HG02642 (cell line): ENCODE measurements at regions not wholly inside any gene's neighbourhood (a gene's known extent, or its start where the extent isn't known, plus 50 kb on each side); places are given as distances from the start of the nearest gene placed in this dataset.

Experiments
- ATAC-seq: cut with Tn5 transposase; IDR thresholded peaks from one replicate; pipeline ENCODE4 v1.9.1; 2021; ENCODE audit warnings: mild to moderate bottlenecking; ENCODE audit not compliant: unreplicated experiment, poor library complexity

DNA sequence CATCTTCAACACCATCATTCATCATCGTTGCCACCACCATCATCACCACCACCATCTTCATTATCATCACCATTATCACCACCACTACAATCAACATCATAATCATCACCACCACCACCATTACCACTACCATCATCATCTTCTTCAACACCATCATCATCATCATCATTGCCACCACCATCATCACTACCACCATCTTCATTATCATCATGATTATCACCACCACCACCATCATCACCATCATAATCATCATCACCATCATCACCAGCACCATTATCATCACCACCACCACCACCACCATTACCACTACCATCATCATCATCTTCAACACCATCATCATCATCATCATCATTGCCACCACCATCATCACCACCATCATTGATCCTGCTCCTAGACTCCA is 112.7 kb downstream of the OAT start:
- ATAC-seq, result no peak

DNA sequence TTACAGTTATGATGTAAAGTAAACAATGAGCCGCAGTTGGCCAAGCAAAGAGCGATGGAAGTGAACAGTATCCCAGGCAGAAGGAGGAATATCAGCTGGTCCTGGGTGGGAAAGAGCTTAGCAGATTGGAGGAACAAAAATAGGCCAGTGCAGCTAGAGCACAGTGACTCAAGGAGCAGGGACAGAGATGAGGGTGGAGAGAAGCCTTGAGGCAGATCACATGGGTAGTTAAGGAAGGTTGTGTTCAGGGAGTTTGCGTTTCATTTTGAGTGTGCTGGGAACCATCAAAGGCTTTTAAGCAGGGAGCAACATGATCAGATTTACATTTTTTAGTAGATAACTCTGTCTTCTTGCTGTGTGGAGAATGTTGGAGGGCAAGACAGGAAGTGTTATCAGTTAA is 113.6 kb downstream of the OAT start:
- ATAC-seq, result no peak

DNA sequence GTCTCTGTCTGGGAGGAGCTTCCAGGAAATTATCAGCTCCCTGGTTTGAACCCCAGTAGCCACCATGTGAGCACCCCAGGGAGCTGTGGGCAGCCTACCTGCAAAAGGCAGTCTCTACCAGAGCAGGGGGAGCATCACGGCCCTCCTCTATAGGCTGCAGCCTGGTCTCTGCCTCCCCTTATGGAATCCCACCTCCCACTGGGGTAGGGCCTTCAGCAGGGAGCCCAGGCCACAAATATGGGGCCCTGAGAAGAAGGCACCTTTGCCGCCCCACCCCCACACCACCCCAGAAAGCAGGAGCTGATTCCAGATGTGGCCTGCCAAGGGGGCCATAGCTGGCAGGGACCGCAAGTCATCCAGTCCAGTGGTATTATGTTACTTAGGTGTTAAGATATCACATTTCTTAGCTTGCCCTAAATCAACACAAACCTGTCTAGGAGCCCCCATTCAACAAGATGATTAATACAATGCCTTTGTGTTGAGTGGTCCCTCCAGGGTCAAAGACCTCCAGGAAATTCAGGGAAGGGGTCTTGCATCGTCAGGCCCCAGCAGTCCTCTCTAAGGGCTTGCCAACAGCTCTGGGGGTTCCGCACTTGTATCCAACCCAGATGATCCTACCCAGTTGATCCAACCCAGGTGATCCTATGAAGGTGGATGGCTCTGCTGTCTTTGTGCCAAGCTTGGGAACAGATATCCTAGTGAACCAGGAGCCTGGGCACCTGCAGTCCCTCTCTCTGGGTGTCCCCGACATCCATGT is 114.9 kb downstream of the OAT start:
- ATAC-seq, result no peak

DNA sequence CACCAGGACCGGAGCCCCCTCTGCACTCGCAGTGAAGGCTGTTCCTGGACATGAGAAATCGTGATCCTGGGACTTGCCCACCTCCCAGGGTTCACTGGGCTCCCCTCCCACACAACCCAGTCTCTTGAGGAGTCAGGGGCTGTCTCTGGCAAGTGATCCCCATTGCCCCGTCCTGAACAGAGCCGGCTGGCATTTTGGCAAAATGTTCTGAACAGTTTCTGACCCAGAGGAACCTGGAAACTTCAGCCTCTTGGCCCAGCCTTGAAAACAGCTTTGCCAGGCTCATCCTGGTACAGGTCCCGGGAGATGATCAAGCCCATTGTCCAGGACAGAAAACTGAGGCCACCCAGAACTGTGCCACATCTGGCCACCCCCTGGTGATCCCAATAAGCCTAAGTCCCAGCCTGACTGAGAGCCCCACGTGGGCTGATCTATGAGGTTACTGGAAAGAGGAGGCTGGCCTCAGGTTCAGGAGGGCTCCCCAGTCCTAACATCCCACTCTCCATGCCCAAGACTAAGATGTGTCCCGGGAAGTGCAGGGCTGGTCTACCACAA is 115.7 kb downstream of the OAT start:
- no peak for ATAC-seq

DNA sequence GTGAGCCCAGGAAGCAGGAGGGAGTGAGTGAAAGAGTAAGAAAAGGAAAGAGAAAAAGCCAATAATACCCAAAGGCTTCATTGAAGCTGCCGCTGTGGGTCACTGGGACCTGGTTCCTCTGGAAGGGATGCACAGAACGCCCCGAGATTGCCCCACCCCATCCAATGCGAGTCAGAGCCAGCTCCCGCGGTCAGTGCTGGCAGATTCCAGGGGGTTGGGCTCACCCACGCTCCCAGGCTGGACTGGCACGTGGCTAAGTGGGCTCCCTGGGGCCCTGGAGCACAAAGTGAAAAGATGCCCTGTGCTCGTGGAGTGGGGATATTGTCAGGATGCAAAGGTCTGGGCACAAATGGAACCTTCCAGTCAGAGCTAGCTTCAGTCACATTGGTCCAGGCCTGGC is 117.0 kb downstream of the OAT start:
- ATAC-seq, result no peak

DNA sequence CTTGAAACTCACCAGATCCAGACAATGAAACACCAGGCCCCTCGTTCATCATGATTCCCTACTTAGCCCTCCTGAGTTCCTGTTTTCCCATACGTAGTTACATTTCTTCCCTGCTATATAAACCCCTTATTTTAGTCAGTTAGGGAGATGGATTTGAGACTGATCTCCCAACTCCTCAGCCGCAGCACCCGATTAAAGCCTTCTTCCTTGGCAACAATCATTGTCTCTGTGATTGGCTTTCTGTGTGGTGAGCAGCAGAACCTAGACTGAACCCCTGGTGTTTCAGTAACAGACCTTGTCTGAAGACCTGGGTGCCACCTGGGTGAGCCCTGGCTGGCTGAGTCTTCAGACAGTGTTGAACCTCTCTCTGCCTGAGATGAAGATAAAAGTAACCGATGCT is 118.0 kb downstream of the OAT start:
- ATAC-seq, result no peak

DNA sequence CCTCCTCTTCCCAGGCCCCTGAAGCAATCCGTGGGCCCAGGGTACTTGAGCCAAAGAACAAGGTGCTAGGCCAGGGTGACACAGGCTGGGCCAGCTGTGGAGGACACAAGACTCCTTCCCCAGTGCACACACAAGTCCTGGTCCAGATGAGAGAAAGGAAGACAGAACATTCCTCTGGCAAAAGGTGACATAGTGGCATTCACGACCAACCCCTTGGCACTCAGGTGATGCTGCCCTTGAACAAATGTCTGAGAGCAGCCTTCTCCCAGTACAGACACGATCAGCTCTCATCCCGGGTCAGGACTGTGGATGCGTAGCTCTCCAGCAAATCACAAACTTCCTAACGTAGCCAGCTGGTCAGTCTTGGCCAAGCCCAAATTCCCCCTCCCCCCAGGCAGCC is 118.5 kb downstream of the OAT start:
- ATAC-seq, result no peak

DNA sequence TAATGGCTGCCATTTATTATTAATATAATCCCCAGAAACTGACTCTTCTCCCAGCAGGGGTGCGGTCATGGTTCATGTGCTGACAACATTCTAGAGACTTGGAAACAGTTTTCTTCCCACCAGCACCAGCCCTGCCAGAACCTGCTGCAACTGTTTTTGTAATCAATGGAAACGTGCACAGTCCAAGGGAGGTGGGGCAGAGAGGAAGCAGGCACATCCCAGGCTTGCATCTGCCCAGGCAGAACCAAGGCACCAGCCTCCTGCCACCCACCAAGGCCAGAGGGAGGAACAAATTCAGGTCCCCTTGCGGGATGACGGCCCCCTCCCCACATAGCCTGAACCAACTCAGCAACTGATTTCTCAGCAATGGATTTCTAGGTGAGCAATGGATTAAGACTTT is 119.0 kb downstream of the OAT start:
- no peak for ATAC-seq

DNA sequence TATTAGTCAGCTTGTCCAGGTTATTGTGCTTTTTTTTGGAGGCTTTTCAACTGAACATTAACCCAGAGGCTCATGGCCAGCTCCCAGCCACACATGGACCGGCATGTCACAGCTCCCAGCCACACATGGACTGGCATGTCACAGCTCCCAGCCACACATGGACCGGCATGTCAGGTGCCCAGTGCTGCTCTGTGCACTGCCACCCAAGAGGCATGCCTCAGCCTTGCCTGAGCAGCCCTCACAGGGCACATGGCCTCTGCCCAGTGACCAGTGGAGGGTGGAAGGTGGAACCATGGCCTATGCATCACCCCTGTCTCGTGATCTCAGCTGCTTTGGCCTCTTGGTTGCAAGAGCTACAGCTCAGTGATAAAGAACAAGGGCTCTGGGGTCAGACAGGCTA is 119.8 kb downstream of the OAT start:
- no peak for ATAC-seq

DNA sequence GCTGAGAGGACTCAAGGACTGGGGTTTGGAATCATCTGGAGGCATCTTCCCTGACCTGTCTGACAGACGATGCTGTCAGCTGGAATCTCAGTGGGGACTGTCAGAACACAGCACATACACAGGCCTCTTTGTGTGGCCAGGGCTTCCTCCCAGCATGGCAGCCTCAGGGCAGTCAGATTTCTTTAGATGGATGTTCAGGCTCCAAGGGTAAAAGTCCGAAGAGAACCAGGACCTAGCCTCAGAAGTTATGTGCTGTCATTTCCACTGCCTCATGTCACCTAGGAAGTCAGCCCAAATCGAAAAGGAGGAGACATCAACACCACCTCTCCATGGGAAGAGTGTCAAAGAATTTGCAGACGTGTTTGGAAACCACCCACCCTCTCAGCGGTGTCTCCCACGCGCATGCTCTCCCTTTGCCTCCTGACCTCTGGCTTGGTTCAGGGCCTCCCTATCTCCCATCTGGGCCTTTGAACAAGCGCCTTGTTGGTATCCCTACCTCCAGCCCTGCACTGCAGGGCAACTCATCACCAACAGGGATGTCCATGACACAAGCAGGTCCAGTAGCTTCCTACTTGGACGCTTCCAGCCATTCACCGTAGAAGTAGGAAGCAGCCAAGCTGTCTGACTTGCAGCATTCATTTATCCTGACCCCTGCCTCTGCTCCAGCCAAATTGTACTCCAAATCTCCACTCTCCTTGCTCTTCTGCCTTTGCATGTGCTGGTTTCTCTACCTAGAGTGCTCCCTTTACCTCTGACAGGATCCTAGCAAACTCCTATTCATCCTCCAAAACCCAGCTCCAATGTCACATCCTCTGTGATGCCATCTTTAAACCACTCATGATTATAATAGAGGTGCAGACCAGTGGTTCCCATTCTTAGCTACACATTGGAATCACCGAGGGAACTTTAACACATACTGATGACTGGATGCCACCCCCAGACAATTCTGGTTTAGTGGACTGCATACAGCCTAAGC is 121.6 kb downstream of the OAT start:
- ATAC-seq, result no peak

DNA sequence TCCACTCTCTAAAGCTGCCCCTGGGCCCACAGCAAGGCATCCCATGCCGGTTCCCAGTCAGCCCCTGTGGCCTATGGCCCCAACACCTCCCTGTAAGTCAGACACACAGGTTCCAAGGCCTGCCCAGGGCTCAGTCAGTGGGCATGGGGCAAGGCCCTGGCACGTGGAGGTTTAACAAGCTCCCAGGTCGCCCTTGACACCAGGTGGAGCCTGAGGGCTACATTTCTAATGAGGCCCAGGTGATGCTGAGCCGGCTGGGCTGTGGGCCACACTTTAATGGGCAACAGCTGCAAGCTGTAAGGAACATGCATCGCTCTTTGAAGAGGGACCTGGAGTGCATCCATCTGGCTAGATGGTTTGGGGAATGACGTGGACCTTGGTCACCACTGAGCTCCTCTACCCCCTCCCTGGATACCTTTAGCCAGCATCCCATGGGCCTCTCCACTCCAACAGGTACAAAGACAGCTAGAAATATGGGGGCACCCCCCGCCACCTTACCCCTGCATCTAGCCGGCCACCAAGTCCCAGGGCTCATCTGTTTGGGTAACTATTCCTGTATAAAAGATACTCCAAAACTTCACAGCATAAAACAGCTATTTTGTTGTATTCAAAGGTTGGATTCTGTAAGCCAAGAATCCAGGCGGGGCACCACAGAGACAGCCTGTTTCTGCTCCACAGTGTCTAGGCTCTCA is 122.5 kb downstream of the OAT start:
- ATAC-seq, result no peak

DNA sequence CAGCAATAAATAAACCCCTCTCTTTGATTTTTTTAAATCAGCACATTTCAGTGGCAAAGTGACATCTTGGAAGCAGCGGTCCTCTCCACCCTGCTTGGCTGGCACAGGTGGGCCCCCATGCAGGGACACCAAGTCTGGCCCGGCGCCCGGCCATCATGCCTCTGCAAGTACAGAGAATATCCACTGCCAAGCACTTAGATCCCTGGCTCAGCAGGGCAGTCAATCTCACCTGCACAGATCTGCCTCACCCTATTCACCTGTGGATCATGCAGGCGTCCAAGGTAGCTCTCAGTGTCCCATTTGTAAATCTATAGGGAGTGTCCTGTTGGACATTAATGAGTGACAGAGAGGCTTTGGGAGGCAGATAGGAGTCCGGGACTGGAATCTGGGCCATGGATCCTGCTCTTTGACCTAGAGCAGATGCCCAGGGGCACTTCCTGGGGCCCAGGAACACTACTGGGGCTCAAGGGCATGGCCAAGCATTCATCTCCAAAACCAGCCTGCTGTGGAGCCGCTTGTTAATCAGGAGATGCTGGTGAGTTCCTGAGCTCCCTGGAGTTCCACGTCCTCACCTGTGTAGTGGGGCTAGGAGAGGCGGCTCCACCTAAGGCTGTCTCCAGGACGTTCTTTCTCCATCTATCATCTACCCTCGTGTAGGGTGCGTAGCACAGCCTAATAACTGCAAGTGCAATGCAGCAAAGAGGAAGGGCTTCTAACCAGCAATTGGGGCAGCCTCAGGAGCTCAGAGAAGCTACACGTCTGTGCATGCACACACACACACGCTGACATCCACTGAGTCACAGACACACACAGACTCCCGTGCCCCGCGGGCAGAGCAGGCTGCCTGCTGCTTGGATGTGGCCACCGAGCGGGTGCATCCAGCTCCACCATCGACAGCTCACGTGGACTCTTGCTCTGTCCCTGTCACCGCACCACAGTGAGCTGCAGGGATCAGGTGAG is 123.6 kb downstream of the OAT start:
- no peak for ATAC-seq

DNA sequence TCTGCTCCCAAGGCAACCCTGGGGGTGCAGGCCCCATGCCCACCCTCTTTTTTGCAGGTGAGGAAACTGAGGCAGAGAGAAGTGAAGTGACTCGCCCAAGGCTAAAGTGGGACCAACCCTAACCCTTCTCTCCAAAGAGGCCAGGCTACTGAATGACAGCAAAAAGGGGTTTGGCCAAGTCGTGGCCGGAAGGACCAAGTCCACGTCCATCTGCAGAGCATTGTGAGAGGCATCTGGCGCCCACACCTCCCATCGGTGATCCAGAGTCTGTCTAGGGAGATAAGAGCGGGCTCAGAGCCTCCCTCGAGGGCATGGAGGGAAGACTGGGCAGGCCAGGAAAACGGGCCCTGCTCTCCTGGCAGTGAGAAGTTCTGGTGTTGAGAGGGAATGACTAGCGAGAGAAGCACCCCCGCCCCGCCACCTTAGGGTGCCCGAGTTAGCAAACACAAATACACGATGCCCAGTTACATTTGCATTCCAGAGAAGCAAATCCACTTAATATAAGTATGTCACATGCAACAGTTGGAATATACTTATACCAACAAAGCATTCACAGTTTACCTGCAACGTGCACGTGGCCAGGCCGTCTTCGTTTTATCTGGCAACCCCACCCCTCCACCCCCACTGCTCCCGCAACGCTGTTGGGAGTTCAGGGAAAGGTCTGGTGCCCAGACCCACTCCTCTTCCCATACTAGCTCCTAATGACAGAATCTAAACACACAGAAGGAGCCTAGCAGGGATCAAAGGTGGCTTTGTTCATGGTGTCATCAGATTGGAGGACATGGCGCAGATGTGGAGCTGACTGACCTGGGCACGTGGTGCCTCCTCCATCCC is 124.9 kb downstream of the OAT start:
- ATAC-seq, result no peak

DNA sequence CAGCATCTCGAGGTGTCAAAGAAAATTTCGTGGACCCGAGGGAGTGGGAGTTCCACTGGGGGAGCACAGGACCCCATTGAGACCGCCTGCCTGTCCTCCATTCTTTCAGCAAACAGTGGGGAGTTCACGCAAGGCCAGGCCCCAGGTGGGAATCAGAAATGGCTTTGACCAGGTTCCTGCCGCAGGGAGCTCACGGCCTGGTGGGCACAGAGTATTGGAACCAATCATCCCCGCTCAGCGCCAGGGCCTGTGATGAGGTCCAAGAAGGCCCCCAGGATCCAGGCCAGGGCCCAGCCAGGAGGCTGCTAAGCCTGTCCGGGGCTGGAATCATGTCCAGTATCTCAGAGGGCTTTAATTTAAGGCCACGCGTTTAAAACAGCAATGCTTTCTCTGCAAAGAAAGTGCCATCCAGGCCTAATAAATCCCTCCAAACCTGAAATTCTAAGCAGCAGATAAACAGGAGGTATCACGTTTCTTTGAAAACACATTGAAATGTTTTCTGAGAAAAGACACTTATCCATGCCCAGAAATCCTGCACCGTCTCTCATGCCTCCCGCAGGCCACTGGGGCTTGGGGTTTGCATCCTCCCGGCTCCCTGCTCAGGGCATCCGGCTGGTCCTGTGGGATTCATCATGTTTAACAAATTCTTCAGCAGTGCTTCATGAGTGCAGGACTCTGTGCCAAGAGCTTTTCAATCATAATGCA is 125.7 kb downstream of the OAT start:
- no peak for ATAC-seq

DNA sequence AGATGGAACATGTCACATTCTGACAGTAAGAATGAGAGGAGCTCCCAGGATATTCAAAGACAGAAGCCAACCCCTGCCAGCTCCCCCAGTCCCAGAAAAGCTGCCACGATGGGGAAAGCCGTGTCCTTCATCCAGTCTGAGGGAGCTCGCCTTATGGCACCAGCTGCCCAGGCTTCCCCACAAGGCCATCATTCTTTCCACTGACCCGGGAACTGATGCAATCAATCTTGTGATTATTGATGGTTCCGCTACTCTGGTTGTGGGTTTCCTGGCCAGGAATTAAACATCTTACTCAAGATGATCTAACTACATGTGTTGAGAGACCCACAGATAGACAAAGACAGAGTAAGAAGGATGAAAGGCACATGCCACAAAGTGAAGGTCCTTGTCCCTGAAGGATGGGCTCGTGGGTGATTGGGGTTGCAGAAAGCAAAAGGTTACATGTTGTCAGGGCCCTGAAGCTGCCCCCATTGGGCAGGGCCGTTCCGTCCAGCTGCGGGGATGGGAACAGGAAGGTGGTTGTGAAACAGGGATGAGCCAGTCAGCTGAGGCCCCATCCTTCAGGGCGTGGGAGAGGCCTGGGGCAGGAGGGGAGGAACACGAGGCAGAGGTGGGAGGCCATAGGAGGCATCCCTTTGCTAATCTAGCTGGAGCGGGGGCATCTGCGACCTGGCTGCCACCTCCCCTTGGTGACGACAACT is 127.6 kb downstream of the OAT start:
- ATAC-seq, result no peak

DNA sequence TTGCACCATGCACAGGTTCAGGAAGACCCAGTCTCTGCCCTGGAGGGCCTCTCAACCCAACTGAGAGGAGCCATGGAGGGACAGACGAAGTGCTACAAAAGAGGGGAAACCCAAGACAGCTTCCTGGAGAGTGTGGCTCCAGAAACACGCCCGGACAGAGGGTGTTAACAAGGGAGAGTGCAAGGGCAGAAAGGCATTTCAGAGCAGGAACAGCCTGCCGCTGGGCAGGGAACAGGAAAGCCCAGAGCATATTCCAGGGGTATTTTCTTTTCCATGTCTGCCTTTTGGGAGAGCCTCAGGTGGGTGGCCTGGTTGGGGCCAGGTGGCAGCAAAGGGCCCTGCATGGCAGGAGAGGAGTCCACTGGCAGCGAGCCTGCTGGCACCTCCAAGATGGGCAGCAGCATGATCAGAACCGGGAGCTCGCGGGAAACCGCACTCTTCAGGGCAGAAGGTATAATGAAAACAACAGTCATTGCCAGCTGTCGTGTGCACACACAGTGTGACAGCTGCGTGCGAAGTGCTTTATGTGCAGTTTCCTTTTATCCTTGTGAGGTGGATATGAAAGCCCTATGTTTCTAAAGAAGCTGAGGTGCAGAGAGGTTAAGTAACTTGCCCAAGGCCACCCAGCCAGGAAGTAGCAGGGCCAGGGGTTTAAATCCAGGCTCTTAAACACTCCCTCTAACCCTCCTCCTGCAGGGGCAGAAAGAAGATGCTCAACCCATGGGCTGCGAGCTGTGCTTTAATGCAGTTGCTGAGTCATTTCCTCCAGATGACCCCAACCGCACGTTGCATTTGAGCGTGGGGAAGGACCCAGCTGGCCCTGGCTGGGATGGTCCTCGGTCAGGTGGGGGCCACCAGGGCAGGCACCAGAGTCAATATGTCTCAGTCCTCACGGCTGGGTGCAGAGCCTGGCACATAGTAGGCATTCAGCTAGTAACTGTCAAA is 128.6 kb downstream of the OAT start:
- ATAC-seq, result peak; percentile 39
